Loucy (cell line): ENCODE measurements at regions not wholly inside any gene's neighbourhood (a gene's known extent, or its start where the extent isn't known, plus 50 kb on each side); places are given as distances from the start of the nearest gene placed in this dataset.

Source experiments
- EZH2phosphoT487 ChIP-seq: fragments of 200-600 bp; IDR thresholded peaks from 2 replicates; pipeline ENCODE4 v1.6.1; 2018; ENCODE audit warnings: antibody characterized with exemption, mild to moderate bottlenecking, moderate library complexity, borderline replicate concordance
- TF ChIP-seq, protein P1 (sequence below): fragments of 200-600 bp; sonication (generic); conservative IDR thresholded peaks from 2 replicates; pipeline ENCODE4 v1.5.1; 2014; ENCODE audit warnings: mild to moderate bottlenecking, antibody characterized with exemption, low read length

DNA sequence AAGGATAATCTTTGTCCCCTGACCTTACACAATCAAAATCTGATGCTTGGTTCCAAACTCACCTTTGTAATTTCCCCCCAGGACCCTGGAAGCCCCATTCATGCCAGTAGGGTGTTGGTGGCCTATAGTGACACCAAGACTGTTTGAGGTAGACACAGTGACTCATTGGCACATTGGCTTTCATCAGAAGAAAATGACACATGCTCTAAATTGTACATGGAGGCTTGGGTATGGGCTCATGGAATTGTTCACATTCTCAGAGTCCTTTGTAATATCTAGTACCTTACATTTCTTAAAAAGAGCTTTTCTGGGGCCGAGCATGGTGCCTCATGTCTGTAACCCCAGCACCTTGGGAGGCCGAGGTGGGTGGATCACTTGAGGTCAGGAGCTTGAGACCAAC is 61.2 kb upstream of the LRPPRC start:
- TF ChIP-seq, protein P1, sequence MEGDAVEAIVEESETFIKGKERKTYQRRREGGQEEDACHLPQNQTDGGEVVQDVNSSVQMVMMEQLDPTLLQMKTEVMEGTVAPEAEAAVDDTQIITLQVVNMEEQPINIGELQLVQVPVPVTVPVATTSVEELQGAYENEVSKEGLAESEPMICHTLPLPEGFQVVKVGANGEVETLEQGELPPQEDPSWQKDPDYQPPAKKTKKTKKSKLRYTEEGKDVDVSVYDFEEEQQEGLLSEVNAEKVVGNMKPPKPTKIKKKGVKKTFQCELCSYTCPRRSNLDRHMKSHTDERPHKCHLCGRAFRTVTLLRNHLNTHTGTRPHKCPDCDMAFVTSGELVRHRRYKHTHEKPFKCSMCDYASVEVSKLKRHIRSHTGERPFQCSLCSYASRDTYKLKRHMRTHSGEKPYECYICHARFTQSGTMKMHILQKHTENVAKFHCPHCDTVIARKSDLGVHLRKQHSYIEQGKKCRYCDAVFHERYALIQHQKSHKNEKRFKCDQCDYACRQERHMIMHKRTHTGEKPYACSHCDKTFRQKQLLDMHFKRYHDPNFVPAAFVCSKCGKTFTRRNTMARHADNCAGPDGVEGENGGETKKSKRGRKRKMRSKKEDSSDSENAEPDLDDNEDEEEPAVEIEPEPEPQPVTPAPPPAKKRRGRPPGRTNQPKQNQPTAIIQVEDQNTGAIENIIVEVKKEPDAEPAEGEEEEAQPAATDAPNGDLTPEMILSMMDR, result no peak
- TF ChIP-seq EZH2phosphoT487, result no peak
